HG03457 (cell line): ENCODE measurements at regions not wholly inside any gene's neighbourhood (a gene's known extent, or its start where the extent isn't known, plus 50 kb on each side); places are given as distances from the start of the nearest gene placed in this dataset.
"Not testable (repeated sequence)": the region's sequence is repeated elsewhere in the genome, so short reads cannot be mapped to it uniquely, and the experiment has no call there.

ENCODE experiments used
- ATAC-seq: cut with Tn5 transposase; IDR thresholded peaks from one replicate; pipeline ENCODE4 v1.9.1; 2021; ENCODE audit warnings: moderate number of reproducible peaks; ENCODE audit not compliant: unreplicated experiment

DNA sequence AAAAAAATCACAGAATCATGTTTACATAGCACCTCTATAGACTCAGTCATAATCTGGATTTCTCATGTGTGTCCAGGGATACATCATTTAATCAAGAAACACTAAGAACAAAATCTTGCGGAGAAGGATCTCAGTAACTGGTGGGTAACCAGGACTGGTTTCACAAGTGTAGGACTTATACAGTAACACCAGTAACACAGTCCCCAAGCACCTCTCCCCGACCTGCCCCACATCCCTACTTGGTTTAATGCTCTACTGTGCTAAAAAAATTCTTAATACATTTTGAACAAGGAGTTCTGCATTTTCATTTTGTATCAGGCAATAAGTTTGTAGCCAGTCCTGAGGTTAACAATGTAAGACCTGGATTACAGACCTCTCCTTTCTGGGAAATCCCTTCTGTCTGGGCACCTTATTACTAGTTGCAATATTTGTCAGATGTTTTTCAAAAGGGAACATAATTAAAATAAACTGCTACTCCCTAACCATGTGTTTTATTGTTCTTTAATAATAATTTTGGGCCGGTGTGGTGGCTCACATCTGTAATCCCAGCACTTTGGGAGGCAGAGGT, 57.6 kb upstream of the BBX start:
- ATAC-seq, result no peak

DNA sequence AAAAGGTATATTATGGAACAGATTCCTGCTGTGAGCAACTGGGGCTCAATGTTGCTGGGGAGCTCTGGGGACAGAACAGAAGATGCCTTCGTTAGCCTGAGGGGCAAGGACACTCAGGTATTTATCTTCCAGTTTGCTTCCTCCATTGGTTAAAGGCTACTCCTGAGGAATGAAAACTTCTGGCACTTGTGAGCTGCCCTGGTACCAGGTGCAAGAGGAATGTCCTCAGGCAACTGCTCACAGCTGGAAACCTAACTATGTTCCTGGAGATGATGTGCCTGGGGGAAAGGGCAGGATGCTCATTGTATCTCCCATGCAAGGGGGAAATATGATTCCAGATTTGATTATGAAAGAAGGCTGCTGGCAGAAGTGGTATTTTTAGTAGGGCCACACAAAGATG, 54.0 kb upstream of the BBX start:
- ATAC-seq, result no peak

DNA sequence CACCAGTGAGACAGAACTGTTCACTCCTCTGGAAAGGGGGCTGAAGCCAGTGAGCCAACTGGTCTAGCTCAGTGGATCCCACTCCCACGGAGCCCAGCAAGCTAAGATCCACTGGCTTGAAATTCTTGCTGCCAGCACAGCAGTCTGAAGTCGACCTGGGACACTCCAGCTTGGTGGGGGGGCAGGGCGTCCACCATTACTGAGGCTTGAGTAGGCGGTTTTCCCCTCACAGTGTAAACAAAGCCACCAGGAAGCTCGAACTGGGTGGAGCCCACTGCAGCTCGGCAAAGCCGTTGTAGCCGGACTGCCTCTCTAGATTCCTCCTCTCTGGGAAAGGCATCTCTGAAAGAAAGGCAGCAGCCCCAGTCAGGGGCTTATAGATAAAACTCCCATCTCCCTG, 52.3 kb upstream of the BBX start:
- ATAC-seq, result not testable (repeated sequence)
